Lung (tissue), 11 donors: ENCODE measurements at regions not wholly inside any gene's neighbourhood (a gene's known extent, or its start where the extent isn't known, plus 50 kb on each side); places are given as distances from the start of the nearest gene placed in this dataset.

ENCODE experiments used
- ATAC-seq: fragments of 200-7000 bp; cut with Tn5 transposase; one replicate; pipeline ENCODE4 v1.9.1; 2020; ENCODE audit warnings: moderate number of reproducible peaks; ENCODE audit not compliant: insufficient read depth, low FRiP score
- DNase-seq, 3 donors: peaks; one replicate each; pipeline ENCODE4 v3.0.0-alpha.2; 2013 to 2017
- H3K27ac ChIP-seq, 2 donors: one replicate each; pipeline ENCODE4 v1.5.1; 2013; ENCODE audit warnings: mild to moderate bottlenecking in 2 of 2, moderate library complexity in 2 of 2, control low read depth in 1 of 2, inconsistent platforms in 1 of 2, low read depth in 1 of 2, low read length in 1 of 2
- H3K27me3 ChIP-seq, 3 donors: one replicate each; pipeline ENCODE4 v1.5.1; 2013; ENCODE audit warnings: low read length in 2 of 3; ENCODE audit not compliant: control insufficient read depth in 3 of 3, insufficient read depth in 3 of 3
- H3K36me3 ChIP-seq, 4 donors: one replicate each; pipeline ENCODE4 v1.5.1; 2013; ENCODE audit warnings: low read length in 4 of 4, mild to moderate bottlenecking in 1 of 4, moderate library complexity in 1 of 4; ENCODE audit not compliant: control insufficient read depth in 4 of 4, insufficient read depth in 4 of 4
- H3K4me1 ChIP-seq, 5 donors: one replicate each; pipeline ENCODE4 v1.5.1; 2013; ENCODE audit warnings: low read length in 5 of 5, mild to moderate bottlenecking in 2 of 5, moderate library complexity in 1 of 5; ENCODE audit not compliant: control insufficient read depth in 5 of 5, insufficient read depth in 5 of 5
- H3K4me3 ChIP-seq: one replicate; pipeline ENCODE4 v1.5.1; 2013; ENCODE audit warnings: mild to moderate bottlenecking, control low read depth, moderate library complexity
- H3K9ac ChIP-seq, 2 donors: one replicate each; pipeline ENCODE4 v1.5.1; 2013; ENCODE audit warnings: low read length in 2 of 2, control low read depth in 1 of 2; ENCODE audit not compliant: insufficient read depth in 1 of 2
- H3K9me3 ChIP-seq, 4 donors: one replicate each; pipeline ENCODE4 v1.5.1; 2013; ENCODE audit warnings: low read length in 3 of 4, mild to moderate bottlenecking in 1 of 4, moderate library complexity in 1 of 4; ENCODE audit not compliant: control insufficient read depth in 4 of 4, insufficient read depth in 3 of 4
- WGBS, 2 donors: extraction: QIAGEN DNeasy Blood & Tissue Kit; methylation state at CpG; one replicate each; pipeline ENCODE4 v1.1.7; 2013; 5-methylcytosine and 5-hydroxymethylcytosine counted together
- TF ChIP-seq, protein P1 (sequence below): IDR thresholded peaks from 2 replicates; pipeline ENCODE4 v1.5.1; 2012; ENCODE audit warnings: mild to moderate bottlenecking; ENCODE audit errors: control extremely low read depth, extremely low read depth
- donor health status: control.
- donor health status: control.
- donor health status: Bipolar disorder and iron deficiency.
- donor health status: healthy.
- donor health status: DM: yes; HTN: yes; CAD: no.

DNA sequence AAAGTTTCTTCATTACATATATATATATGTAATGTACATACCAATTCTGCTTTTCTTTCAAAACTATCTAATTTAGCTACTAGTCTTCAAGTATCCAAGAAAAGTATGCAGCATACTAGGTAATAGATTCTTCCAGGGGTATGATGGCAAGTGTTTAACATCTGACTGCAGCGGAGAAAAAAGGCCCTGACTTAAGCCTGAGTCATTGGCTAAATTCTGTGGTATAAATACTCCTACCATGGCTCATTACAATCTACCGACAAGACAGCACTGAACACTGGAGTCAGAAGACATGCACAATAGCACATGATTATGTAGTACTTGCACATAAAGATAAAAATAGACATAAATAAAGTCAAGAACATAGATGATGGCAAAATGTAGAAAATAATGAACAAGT, 439.9 kb downstream of the BRINP1 start:
- H3K27ac ChIP-seq: no peak overlapping the region
- no peak for ATAC-seq
- 84 to 92% methylated on average over 2 of the region's 2 CpGs for WGBS, 2 donors

DNA sequence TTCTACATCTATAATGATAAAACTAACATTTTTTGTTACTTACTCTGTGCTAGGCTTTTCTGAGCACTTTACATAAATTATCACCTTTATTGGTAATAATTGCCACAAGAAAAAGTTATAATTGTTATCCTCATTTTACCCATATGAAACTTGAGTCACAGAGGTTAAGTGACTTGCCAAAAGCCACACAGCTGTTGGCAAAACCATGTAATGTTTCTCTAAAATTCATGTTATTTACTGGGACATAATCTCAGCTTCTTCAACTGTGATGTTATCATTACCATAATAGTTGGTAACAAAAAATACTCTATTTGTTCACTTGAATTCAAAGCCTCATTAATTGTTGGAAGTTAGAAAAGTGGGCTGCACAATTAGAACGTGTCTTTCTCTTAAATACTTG, 437.3 kb downstream of the BRINP1 start:
- no peaks in the 10 kb centered on the region for H3K4me1 ChIP-seq
- no peaks in the 10 kb centered on the region for H3K27me3 ChIP-seq
- TF ChIP-seq, protein P1, sequence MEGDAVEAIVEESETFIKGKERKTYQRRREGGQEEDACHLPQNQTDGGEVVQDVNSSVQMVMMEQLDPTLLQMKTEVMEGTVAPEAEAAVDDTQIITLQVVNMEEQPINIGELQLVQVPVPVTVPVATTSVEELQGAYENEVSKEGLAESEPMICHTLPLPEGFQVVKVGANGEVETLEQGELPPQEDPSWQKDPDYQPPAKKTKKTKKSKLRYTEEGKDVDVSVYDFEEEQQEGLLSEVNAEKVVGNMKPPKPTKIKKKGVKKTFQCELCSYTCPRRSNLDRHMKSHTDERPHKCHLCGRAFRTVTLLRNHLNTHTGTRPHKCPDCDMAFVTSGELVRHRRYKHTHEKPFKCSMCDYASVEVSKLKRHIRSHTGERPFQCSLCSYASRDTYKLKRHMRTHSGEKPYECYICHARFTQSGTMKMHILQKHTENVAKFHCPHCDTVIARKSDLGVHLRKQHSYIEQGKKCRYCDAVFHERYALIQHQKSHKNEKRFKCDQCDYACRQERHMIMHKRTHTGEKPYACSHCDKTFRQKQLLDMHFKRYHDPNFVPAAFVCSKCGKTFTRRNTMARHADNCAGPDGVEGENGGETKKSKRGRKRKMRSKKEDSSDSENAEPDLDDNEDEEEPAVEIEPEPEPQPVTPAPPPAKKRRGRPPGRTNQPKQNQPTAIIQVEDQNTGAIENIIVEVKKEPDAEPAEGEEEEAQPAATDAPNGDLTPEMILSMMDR: no peak
- H3K9ac ChIP-seq: no peak overlapping the region
- H3K4me3 ChIP-seq: no peak overlapping the region
- H3K27ac ChIP-seq: no peak overlapping the region
- ATAC-seq (no peak), DNase-seq (no peak)
- WGBS, 2 donors: 53 to 54% methylated on average over 1 of the region's 1 CpG
- no peaks in the 10 kb centered on the region for H3K9me3 ChIP-seq
- H3K36me3 ChIP-seq: no peaks in the 10 kb centered on the region

More for the DNA sequence above, 439.9 kb downstream of the BRINP1 start:
- Histone ChIP-seq H3K9ac (no peak overlapping the region), H3K4me3 (no peak overlapping the region), H3K36me3 (no peaks in the 10 kb centered on the region), H3K27me3 (no peaks in the 10 kb centered on the region), H3K9me3 (no peaks in the 10 kb centered on the region), H3K4me1 (no peaks in the 10 kb centered on the region)
- TF ChIP-seq, protein P1: no peak
- no peak for DNase-seq

DNA sequence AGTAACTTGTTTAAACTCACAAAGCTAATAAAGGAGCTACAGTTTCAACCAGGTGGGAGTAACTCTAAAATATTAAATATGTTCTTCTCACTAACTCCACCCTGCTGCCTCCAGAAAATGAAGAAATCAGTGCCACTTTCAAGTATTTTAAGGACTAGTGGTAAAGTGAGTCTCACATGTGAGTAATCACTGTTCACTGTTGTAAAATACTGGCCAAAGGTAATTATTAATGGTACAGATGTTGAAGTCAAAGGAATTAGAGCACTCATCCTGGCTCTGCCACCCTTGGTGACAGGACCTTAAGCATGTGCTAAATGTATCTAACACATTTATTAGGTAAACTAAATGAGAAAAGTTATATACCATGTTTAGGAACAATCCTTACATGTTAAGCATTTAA, 430.7 kb downstream of the BRINP1 start:
- H3K4me3 ChIP-seq: no peak overlapping the region
- DNase-seq (no peak), ATAC-seq (no peak)
- no peak overlapping the region for H3K27ac ChIP-seq
- no peaks in the 10 kb centered on the region for H3K9me3 ChIP-seq
- H3K4me1 ChIP-seq: no peaks in the 10 kb centered on the region
- TF ChIP-seq, protein P1: no peak
- no peaks in the 10 kb centered on the region for H3K27me3 ChIP-seq
- H3K9ac ChIP-seq: no peak overlapping the region
- H3K36me3 ChIP-seq: no peaks in the 10 kb centered on the region

DNA sequence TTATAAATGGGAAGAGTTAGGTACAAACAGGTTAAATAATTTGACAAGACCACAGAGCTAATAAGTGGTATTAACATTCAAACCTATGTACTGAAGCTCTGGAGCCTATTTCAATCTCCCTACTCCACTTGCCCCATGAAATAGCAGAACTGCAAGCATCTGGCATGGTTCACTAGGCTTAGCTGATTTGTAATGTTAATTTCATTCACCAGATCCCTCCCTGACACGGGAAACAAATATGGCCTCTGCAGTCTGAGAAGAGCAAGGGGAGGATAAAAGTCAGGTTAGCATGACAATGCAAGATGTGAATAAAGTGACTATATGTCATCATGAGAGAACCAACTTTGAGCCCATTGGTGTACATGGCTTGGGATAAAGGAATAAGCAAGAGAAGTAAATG, 428.8 kb downstream of the BRINP1 start:
- H3K9ac ChIP-seq: no peak overlapping the region
- no peak overlapping the region for H3K27ac ChIP-seq
- TF ChIP-seq, protein P1: no peak
- 35 to 43% methylated on average over 1 of the region's 1 CpG for WGBS, 2 donors
- no peaks in the 10 kb centered on the region for H3K9me3 ChIP-seq
- H3K4me1 ChIP-seq: no peaks in the 10 kb centered on the region
- DNase-seq (no peak), ATAC-seq (no peak)
- H3K36me3 ChIP-seq: no peaks in the 10 kb centered on the region
- H3K27me3 ChIP-seq: no peaks in the 10 kb centered on the region
- no peak overlapping the region for H3K4me3 ChIP-seq
